ENCODE measurements at regions not wholly inside any gene's neighbourhood (a gene's known extent, or its start where the extent isn't known, plus 50 kb on each side); places are given as distances from the start of the nearest gene placed in this dataset.

DNA sequence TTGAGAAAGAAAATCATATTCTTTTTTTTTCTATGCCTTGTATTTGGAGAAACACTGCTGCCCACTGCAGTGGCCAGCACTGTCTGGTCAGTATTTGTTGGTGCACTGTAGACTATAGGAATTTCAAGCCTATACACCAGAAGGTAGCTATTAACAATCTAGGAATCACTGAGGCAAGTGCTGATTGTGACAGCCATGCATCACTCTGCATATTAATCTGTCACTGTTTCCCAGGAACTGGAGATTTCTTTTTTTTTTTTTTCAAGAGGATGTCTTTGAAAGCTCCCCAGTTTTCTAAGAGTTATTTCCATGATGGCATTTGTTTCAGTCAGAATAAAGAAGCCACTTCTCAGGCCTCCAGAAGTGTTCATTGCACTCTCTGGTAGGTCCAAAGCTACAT, 737.8 kb upstream of the PTBP2 start:
- TF ChIP-seq, protein P1, sequence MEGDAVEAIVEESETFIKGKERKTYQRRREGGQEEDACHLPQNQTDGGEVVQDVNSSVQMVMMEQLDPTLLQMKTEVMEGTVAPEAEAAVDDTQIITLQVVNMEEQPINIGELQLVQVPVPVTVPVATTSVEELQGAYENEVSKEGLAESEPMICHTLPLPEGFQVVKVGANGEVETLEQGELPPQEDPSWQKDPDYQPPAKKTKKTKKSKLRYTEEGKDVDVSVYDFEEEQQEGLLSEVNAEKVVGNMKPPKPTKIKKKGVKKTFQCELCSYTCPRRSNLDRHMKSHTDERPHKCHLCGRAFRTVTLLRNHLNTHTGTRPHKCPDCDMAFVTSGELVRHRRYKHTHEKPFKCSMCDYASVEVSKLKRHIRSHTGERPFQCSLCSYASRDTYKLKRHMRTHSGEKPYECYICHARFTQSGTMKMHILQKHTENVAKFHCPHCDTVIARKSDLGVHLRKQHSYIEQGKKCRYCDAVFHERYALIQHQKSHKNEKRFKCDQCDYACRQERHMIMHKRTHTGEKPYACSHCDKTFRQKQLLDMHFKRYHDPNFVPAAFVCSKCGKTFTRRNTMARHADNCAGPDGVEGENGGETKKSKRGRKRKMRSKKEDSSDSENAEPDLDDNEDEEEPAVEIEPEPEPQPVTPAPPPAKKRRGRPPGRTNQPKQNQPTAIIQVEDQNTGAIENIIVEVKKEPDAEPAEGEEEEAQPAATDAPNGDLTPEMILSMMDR (IDR thresholded peaks at IDR 0.05; ENCODE audit: insufficient read depth, low read depth, low read length) = no peak
- no peak for TF ChIP-seq EZH2 (IDR thresholded peaks at IDR 0.05; ENCODE audit: insufficient read depth, low read length)

Measured in astrocyte (in vitro differentiated cells and primary cell).